ENCODE measurements at regions not wholly inside any gene's neighbourhood (a gene's known extent, or its start where the extent isn't known, plus 50 kb on each side); places are given as distances from the start of the nearest gene placed in this dataset.

- no peak overlapping the region for H2BK120ac ChIP-seq (ENCODE audit: low read depth, low read length)
- WGBS, 2 experiments (ENCODE audit: extremely low coverage in 2 of 2, insufficient read length in 1 of 2), result no CpG with 5 or more reads among the region's 2 CpGs
- DNase-seq, result no peak
- no peak overlapping the region for H4K8ac ChIP-seq (ENCODE audit: low read depth in 2 of 2, low read length in 2 of 2)
- no peaks in the 10 kb centered on the region for H3K36me3 ChIP-seq (ENCODE audit: control insufficient read depth, insufficient read depth, low read length)
- no peak overlapping the region for H3K23ac ChIP-seq (ENCODE audit: low read depth, low read length)
- H3K4ac ChIP-seq (ENCODE audit: low read depth, low read length), result no peak overlapping the region
- ChIA-PET CTCF (no interaction called here), POLR2A (ENCODE audit: unreplicated experiment) (no interaction called here)
- no peak overlapping the region for H2BK20ac ChIP-seq (ENCODE audit: low read depth, low read length)
- H2BK15ac ChIP-seq (ENCODE audit: low read depth, low read length), result no peak overlapping the region
- H3K27me3 ChIP-seq (ENCODE audit: control insufficient read depth, insufficient read depth, low read length), result no peaks in the 10 kb centered on the region
- H3K9me3 ChIP-seq (ENCODE audit: control insufficient read depth, insufficient read depth, low read length), result no peaks in the 10 kb centered on the region
- no peaks in the 10 kb centered on the region for H3K4me1 ChIP-seq (ENCODE audit: control insufficient read depth, insufficient read depth, low read length)
- H4K91ac ChIP-seq (ENCODE audit: insufficient read depth, low read depth, low read length), result no peak overlapping the region
- H2BK5ac ChIP-seq (ENCODE audit: low read depth, low read length, poor library complexity, severe bottlenecking), result no peak overlapping the region
- intact Hi-C loops (cut with micrococcal nuclease) (no loop called here), in situ Hi-C loops (cut with MboI; ENCODE audit: low sequenced_read_pairs) (no loop called here), dilution Hi-C loops (cut with HindIII; ENCODE audit: low sequenced_read_pairs, unreplicated experiment) (no loop called here)
- no peak overlapping the region for H4K5ac ChIP-seq (ENCODE audit: low read depth, low read length)
- no peak overlapping the region for H3K4me3 ChIP-seq (ENCODE audit: insufficient read depth, low read depth, low read length)
- H4K20me1 ChIP-seq (ENCODE audit: insufficient read depth, low read length), result no peaks in the 10 kb centered on the region
- no peak overlapping the region for H3K27ac ChIP-seq (ENCODE audit: insufficient read depth, low read length)
- no peak overlapping the region for H3K14ac ChIP-seq (replicated peaks; ENCODE audit: low read depth, low read length)
- no peak overlapping the region for H2AK9ac ChIP-seq (replicated peaks; ENCODE audit: low read depth, low read length, poor library complexity)
- no peak overlapping the region for H3K4me2 ChIP-seq (ENCODE audit: low read depth, low read length)
- no peak overlapping the region for H3K18ac ChIP-seq (ENCODE audit: low read depth, low read length)
- H2AFZ ChIP-seq (replicated peaks; ENCODE audit: low read length, poor library complexity), result no peak overlapping the region
- no peaks in the 10 kb centered on the region for H3K79me1 ChIP-seq (ENCODE audit: low read depth in 1 of 2, low read length in 2 of 2)
- TF ChIP-seq RAD21 (IDR thresholded peaks at IDR 0.05; ENCODE audit: low read length), result no peak
- no peak for TF ChIP-seq CEBPB (IDR thresholded peaks at IDR 0.05; ENCODE audit: low read depth, low read length)
- TF ChIP-seq ELK1 (IDR thresholded peaks at IDR 0.05; ENCODE audit: borderline replicate concordance, low read depth, low read length), result no peak
- H2AK5ac ChIP-seq (ENCODE audit: low read depth, low read length), result no peak overlapping the region
- no peak overlapping the region for H3K9ac ChIP-seq (ENCODE audit: low read depth, low read length)
- H3K56ac ChIP-seq (ENCODE audit: extremely low read depth, insufficient read depth, low read length), result no peak overlapping the region
- no peaks in the 10 kb centered on the region for H3K9me1 ChIP-seq (ENCODE audit: insufficient read depth, low read length)
- BruUV-seq (replicated peaks), result no TSS peak
- no peak for ATAC-seq (ENCODE audit: low read depth)
These were observed 178.3 kb downstream of the KBTBD8 start for GRCh38 chr3:67176396-67176795.
